AG04450 (cell line): ENCODE measurements at regions not wholly inside any gene's neighbourhood (a gene's known extent, or its start where the extent isn't known, plus 50 kb on each side); places are given as distances from the start of the nearest gene placed in this dataset.

Source experiments
- CTCF ChIA-PET: fragments of 300-600, 350-600 bp; formaldehyde crosslinking; extraction: SDS; loops from one replicate; lab custom pipeline; 2022; ENCODE audit warnings: antibody characterized with exemption, inconsistent platforms; lab: Charles Lee
- POLR2A ChIA-PET: fragments of 350-600 bp; formaldehyde crosslinking; extraction: SDS; loops from one replicate; lab custom pipeline; 2021; ENCODE audit warnings: antibody characterized with exemption, inconsistent platforms; lab: Yijun Ruan, JAX
- DNase-seq: peaks from one replicate; pipeline ENCODE4 v3.0.0-alpha.2; 2011; ENCODE audit warnings: low read depth, low spot score
- H3K27ac ChIP-seq: one replicate; pipeline ENCODE4 v1.5.1; 2012; ENCODE audit warnings: low read depth, low read length, control low read depth
- H3K27me3 ChIP-seq: one replicate; pipeline ENCODE4 v1.6.0; 2012; ENCODE audit warnings: low read length; ENCODE audit not compliant: control insufficient read depth, insufficient read depth
- H3K4me3 ChIP-seq: 2 replicates; pipeline ENCODE4 v1.5.1; 2011; ENCODE audit warnings: mild to moderate bottlenecking, low read depth, low read length, control low read depth
- H3K9me3 ChIP-seq: 2 replicates; pipeline ENCODE4 v1.5.1; 2012; ENCODE audit warnings: low read length; ENCODE audit not compliant: control insufficient read depth, insufficient read depth
- TF ChIP-seq, protein P1 (sequence below): IDR thresholded peaks from 2 replicates; pipeline ENCODE4 v1.5.1; 2011; ENCODE audit warnings: low read depth, low read length, control low read depth, inconsistent platforms

GRCh38 chr1:90562892-90563291 is 154.2 kb downstream of the BARHL2 start:
- ChIA-PET POLR2A (no interaction called here), CTCF (no interaction called here)
- TF ChIP-seq, protein P1, sequence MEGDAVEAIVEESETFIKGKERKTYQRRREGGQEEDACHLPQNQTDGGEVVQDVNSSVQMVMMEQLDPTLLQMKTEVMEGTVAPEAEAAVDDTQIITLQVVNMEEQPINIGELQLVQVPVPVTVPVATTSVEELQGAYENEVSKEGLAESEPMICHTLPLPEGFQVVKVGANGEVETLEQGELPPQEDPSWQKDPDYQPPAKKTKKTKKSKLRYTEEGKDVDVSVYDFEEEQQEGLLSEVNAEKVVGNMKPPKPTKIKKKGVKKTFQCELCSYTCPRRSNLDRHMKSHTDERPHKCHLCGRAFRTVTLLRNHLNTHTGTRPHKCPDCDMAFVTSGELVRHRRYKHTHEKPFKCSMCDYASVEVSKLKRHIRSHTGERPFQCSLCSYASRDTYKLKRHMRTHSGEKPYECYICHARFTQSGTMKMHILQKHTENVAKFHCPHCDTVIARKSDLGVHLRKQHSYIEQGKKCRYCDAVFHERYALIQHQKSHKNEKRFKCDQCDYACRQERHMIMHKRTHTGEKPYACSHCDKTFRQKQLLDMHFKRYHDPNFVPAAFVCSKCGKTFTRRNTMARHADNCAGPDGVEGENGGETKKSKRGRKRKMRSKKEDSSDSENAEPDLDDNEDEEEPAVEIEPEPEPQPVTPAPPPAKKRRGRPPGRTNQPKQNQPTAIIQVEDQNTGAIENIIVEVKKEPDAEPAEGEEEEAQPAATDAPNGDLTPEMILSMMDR: no peak
- Histone ChIP-seq H3K27ac (no peak overlapping the region), H3K27me3 (no peaks in the 10 kb centered on the region), H3K9me3 (no peaks in the 10 kb centered on the region), H3K4me3 (no peak overlapping the region)
- DNase-seq: no peak

DNA sequence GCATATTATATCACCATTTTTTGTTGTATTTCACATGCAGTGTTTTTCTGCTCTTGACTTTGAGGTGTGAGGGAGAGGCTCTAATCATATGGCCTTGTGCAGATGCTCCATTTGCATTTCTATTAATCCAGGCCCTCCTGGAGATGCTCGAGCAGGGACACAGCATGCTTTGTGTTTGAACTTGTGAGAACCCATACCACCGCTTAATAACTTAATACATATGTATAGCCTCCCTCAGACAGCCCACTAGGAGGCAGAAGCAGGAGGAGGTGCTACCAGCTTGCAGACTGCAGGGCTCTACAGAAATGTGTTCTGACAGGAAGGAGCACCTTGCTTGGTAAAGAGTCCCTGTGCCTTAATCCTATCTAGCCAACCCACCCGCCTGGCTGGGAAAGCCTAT is 155.2 kb downstream of the BARHL2 start:
- Histone ChIP-seq H3K9me3 (no peaks in the 10 kb centered on the region), H3K4me3 (no peak overlapping the region), H3K27me3 (no peaks in the 10 kb centered on the region), H3K27ac (no peak overlapping the region)
- ChIA-PET POLR2A (no interaction called here), CTCF (no interaction called here)
- TF ChIP-seq, protein P1: no peak
- no peak for DNase-seq

DNA sequence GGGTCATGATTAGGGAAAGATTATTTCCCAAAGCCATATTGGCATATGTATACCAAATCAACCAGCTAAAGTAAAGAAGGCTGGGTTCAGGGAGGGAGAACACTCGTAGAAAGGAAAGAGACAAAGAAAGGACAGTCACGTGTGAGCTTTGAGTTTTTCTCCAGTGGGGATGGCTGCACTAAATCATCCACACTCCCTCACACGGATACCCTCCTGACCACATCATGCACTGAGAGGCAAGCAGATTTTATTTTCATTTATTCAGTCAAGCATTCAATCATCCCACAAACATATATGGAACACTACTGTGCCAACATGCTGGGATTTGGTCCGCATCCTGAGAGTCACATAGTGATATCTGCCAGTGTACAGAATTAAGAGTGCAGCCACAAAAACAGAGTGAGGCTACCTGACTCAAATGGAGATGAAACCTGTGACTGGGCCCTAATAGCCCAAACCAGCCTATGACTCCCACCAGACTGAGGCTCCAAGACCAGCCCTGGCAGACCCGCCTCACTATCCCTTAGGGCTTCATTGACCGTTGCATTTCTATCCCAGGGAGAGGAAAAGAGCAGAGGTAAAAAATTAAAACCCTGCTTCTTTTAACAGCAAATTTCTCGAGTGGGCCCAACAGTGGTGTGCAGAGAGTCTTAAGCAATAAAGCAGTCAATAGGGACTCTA is 155.9 kb downstream of the BARHL2 start:
- Histone ChIP-seq H3K9me3 (no peaks in the 10 kb centered on the region), H3K27ac (no peak overlapping the region), H3K27me3 (no peaks in the 10 kb centered on the region), H3K4me3 (no peak overlapping the region)
- no peak for DNase-seq
- CTCF ChIA-PET: no interaction called here
- POLR2A ChIA-PET: no interaction called here
- TF ChIP-seq, protein P1: no peak

GRCh38 chr1:90558754-90559378 is 158.2 kb downstream of the BARHL2 start:
- Histone ChIP-seq H3K9me3 (no peaks in the 10 kb centered on the region), H3K27ac (no peak overlapping the region), H3K4me3 (no peak overlapping the region), H3K27me3 (no peaks in the 10 kb centered on the region)
- POLR2A ChIA-PET: no interaction called here
- DNase-seq: no peak
- TF ChIP-seq, protein P1: no peak
- CTCF ChIA-PET: no interaction called here

GRCh38 chr1:90558126-90558525 is 159.0 kb downstream of the BARHL2 start:
- CTCF ChIA-PET: no interaction called here
- Histone ChIP-seq H3K27me3 (no peaks in the 10 kb centered on the region), H3K4me3 (no peak overlapping the region), H3K9me3 (no peaks in the 10 kb centered on the region), H3K27ac (no peak overlapping the region)
- POLR2A ChIA-PET: no interaction called here
- no peak for DNase-seq
- TF ChIP-seq, protein P1: no peak
